ENCODE measurements at regions not wholly inside any gene's neighbourhood (a gene's known extent, or its start where the extent isn't known, plus 50 kb on each side); places are given as distances from the start of the nearest gene placed in this dataset.

- Mint-ChIP-seq H3K4me3 (ENCODE audit: unreplicated experiment) (no peak overlapping the region), H3K4me1 (ENCODE audit: unreplicated experiment) (peaks cover 10% of the 10 kb centered on the region), H3K9me3 (ENCODE audit: unreplicated experiment) (no peaks in the 10 kb centered on the region), H3K27me3 (ENCODE audit: unreplicated experiment) (peaks cover 2% of the 10 kb centered on the region), H3K36me3 (ENCODE audit: low read depth, unreplicated experiment) (no peaks in the 10 kb centered on the region), H3K27ac (ENCODE audit: unreplicated experiment) (no peak overlapping the region)
- DNase-seq (ENCODE audit: low spot score): no peak
- TF ChIP-seq CTCF (IDR thresholded peaks at IDR 0.05; ENCODE audit: unreplicated experiment): no peak
Measured at GRCh38 chr14:97723819-97724218, 926.6 kb downstream of the VRK1 start.

DNA sequence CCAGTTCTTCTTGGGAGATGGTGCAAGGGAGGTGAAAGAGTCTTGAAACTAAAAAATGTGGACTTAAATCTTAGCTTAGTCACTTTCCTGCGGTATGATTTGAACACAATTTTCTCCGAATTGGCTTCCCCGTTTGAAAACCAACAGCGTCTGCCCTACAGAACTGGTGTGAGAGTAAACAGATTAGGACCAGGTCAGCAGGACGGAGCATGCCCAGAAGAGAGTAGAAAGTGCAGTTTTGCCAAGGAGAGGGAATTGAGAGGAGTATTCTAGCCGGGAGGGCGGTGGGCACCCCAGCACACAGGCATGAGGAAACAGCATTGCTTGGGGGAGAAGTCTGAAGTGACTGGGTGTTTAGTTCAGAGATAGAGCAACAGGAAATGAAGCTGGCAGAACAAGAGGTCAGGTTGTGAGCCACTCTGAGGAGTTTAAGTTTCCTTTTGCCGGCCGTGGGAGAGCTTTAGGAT is 927.1 kb downstream of the VRK1 start:
- no peaks in the 10 kb centered on the region for H3K9me3 Mint-ChIP-seq (ENCODE audit: unreplicated experiment)
- no peak for TF ChIP-seq CTCF (IDR thresholded peaks at IDR 0.05; ENCODE audit: unreplicated experiment)
- H3K36me3 Mint-ChIP-seq (ENCODE audit: low read depth, unreplicated experiment): no peaks in the 10 kb centered on the region
- H3K4me1 Mint-ChIP-seq (ENCODE audit: unreplicated experiment): peaks cover 10% of the 10 kb centered on the region
- DNase-seq (ENCODE audit: low spot score): no peak
- no peak overlapping the region for H3K4me3 Mint-ChIP-seq (ENCODE audit: unreplicated experiment)
- peaks cover 2% of the 10 kb centered on the region for H3K27me3 Mint-ChIP-seq (ENCODE audit: unreplicated experiment)
- no peak overlapping the region for H3K27ac Mint-ChIP-seq (ENCODE audit: unreplicated experiment)

- no peak for DNase-seq (ENCODE audit: low spot score)
- Mint-ChIP-seq H3K27me3 (ENCODE audit: unreplicated experiment) (peaks cover 2% of the 10 kb centered on the region), H3K4me3 (ENCODE audit: unreplicated experiment) (no peak overlapping the region), H3K4me1 (ENCODE audit: unreplicated experiment) (peaks cover 10% of the 10 kb centered on the region), H3K27ac (ENCODE audit: unreplicated experiment) (no peak overlapping the region), H3K36me3 (ENCODE audit: low read depth, unreplicated experiment) (no peaks in the 10 kb centered on the region), H3K9me3 (ENCODE audit: unreplicated experiment) (no peaks in the 10 kb centered on the region)
- no peak for TF ChIP-seq CTCF (IDR thresholded peaks at IDR 0.05; ENCODE audit: unreplicated experiment)
Measured at GRCh38 chr14:97726676-97727075, 929.5 kb downstream of the VRK1 start.

GRCh38 chr14:97730706-97731105 is 933.5 kb downstream of the VRK1 start:
- Mint-ChIP-seq H3K4me1 (ENCODE audit: unreplicated experiment) (peaks cover 4% of the 10 kb centered on the region), H3K4me3 (ENCODE audit: unreplicated experiment) (no peak overlapping the region), H3K27ac (ENCODE audit: unreplicated experiment) (no peak overlapping the region), H3K36me3 (ENCODE audit: low read depth, unreplicated experiment) (no peaks in the 10 kb centered on the region), H3K9me3 (ENCODE audit: unreplicated experiment) (no peaks in the 10 kb centered on the region), H3K27me3 (ENCODE audit: unreplicated experiment) (peaks cover under 1% of the 10 kb centered on the region)
- TF ChIP-seq CTCF (IDR thresholded peaks at IDR 0.05; ENCODE audit: unreplicated experiment): no peak
- DNase-seq (ENCODE audit: low spot score): no peak

- no peaks in the 10 kb centered on the region for H3K27me3 Mint-ChIP-seq (ENCODE audit: unreplicated experiment)
- no peaks in the 10 kb centered on the region for H3K9me3 Mint-ChIP-seq (ENCODE audit: unreplicated experiment)
- H3K27ac Mint-ChIP-seq (ENCODE audit: unreplicated experiment): no peak overlapping the region
- DNase-seq (ENCODE audit: low spot score): no peak
- no peak overlapping the region for H3K4me3 Mint-ChIP-seq (ENCODE audit: unreplicated experiment)
- no peak for TF ChIP-seq CTCF (IDR thresholded peaks at IDR 0.05; ENCODE audit: unreplicated experiment)
- H3K4me1 Mint-ChIP-seq (ENCODE audit: unreplicated experiment): peaks cover 4% of the 10 kb centered on the region
- H3K36me3 Mint-ChIP-seq (ENCODE audit: low read depth, unreplicated experiment): no peaks in the 10 kb centered on the region
Measured at GRCh38 chr14:97731800-97732199, 934.6 kb downstream of the VRK1 start.
